H1 (cell line): ENCODE measurements at regions not wholly inside any gene's neighbourhood (a gene's known extent, or its start where the extent isn't known, plus 50 kb on each side); places are given as distances from the start of the nearest gene placed in this dataset.

Experiments
- SP1 ChIP-seq: IDR thresholded peaks from 2 replicates; pipeline ENCODE4 v1.6.1; 2011; ENCODE audit warnings: low read depth, low read length
- SP2 ChIP-seq: IDR thresholded peaks from 2 replicates; pipeline ENCODE4 v1.6.1; 2012; ENCODE audit warnings: mild to moderate bottlenecking, low read length, inconsistent platforms
- YY1 ChIP-seq: IDR thresholded peaks from 2 replicates; pipeline ENCODE4 v1.6.1; 2011; ENCODE audit warnings: low read depth, mild to moderate bottlenecking, low read length
- TF ChIP-seq, protein P1 (sequence below): IDR thresholded peaks from 2 replicates; pipeline ENCODE4 v1.6.1; 2012; ENCODE audit warnings: low read length, inconsistent platforms

DNA sequence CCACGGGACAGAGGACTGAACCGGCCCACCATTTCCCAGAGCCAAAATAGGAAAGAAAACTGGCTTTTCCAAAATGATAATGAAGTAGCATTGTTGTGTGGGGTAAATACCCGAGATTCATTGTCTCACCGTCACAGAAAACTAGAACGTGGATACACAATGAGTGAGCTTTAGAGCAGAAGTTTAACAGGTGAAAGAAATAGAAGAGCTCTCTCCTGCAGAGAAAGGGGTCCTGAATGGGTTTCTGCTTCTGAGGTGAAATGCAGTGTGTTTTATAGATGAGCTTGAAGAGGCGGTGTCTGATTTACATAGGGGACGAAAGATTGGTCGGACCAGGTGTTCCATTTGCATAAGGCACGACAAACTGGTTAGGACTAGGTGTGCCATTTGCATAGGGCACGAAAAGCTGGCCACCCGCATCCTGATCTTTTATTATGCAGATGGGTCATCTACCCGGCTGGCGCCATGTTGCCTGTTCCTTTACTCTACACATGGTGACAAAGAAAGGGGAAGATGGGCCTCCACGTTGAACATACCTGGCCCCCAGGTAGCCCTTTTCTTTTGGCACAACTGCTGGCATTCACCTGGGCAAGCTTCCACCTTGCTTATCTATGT lies 118.1 kb downstream of the ATXN3L start (continued):
- TF ChIP-seq, protein P1, sequence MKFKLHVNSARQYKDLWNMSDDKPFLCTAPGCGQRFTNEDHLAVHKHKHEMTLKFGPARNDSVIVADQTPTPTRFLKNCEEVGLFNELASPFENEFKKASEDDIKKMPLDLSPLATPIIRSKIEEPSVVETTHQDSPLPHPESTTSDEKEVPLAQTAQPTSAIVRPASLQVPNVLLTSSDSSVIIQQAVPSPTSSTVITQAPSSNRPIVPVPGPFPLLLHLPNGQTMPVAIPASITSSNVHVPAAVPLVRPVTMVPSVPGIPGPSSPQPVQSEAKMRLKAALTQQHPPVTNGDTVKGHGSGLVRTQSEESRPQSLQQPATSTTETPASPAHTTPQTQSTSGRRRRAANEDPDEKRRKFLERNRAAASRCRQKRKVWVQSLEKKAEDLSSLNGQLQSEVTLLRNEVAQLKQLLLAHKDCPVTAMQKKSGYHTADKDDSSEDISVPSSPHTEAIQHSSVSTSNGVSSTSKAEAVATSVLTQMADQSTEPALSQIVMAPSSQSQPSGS, result no peak
- TF ChIP-seq YY1 (peak; percentile 85), SP2 (no peak), SP1 (peak; percentile 76)
